ENCODE measurements at regions not wholly inside any gene's neighbourhood (a gene's known extent, or its start where the extent isn't known, plus 50 kb on each side); places are given as distances from the start of the nearest gene placed in this dataset.

DNA sequence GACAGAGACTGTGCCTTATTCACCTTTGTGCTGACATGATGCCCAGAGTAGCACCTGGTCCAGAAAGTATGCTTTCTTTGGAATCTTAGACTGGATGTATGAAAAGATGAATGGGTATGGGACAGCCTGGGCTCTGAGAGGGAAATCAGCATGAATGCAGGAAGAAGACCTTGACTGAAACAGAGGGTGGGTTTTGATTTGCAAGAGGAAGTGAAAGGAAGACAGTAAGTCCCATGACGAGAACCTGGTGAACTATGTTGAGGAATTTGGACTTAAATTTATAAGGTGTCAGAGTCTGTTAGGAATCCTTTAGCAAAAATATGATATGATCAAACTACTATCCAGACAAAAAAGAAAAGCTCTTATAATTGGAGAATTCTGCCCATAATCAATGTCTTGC lies 301.9 kb downstream of the SPRY2 start:
- Histone ChIP-seq H3K4me2 (ENCODE audit: control insufficient read depth, insufficient read depth) (no peak overlapping the region), H3K27me3 (replicated peaks in 1 of 2; ENCODE audit: control insufficient read depth in 2 of 2, insufficient read depth in 2 of 2, low read length in 1 of 2) (no peaks in the 10 kb centered on the region), H3K9ac (ENCODE audit: control insufficient read depth, insufficient read depth, low read length) (no peak overlapping the region), H3K4me3 (no peak overlapping the region), H4K20me1 (ENCODE audit: control insufficient read depth, insufficient read depth) (no peaks in the 10 kb centered on the region), H3K27ac (ENCODE audit: control insufficient read depth, insufficient read depth) (no peak overlapping the region), H3K79me2 (ENCODE audit: control insufficient read depth, insufficient read depth, low read length) (no peaks in the 10 kb centered on the region), H2AFZ (ENCODE audit: control insufficient read depth, low read depth, low read length) (no peak overlapping the region), H3K36me3 (ENCODE audit: control insufficient read depth in 2 of 2, insufficient read depth in 2 of 2, low read length in 1 of 2) (no peaks in the 10 kb centered on the region), H3K9me3 (replicated peaks; ENCODE audit: control insufficient read depth, insufficient read depth, low read length) (no peaks in the 10 kb centered on the region), H3K4me1 (ENCODE audit: control insufficient read depth, insufficient read depth, low read length) (peaks cover 8% of the 10 kb centered on the region; the same call in 1 of the 2 replicates)
- FAIRE-seq (no peak), DNase-seq (ENCODE audit: low read depth, low spot score) (no peak), ATAC-seq (peak; percentile 74)
- ChIA-PET CTCF (no interaction called here), POLR2A (interaction anchor here (1.3 to 1.6 kb wide), 2 partner anchors 9 to 198 kb away, joined by 3 to 5 read pairs; no protein-coding TSS in a partner anchor), SMC1A (ENCODE audit: uncharacterized antibody, unreplicated experiment) (interaction anchor here (1.0 to 7.5 kb wide), 7 partner anchors 10 to 297 kb away, joined by 3 to 70 read pairs (median 3); no protein-coding TSS in a partner anchor), RAD21 (ENCODE audit: unreplicated experiment) (interaction anchor here (5.9 kb wide), 1 partner anchor 10 kb away, joined by 49 read pairs; no protein-coding TSS in a partner anchor)
- 0% methylated on average over 1 of the region's 1 CpG for WGBS (ENCODE audit: insufficient coverage, insufficient replicate concordance, low lambda C conversion rate, missing lambda C conversion rate)
- BruUV-seq (replicated peaks): no TSS peak
- TF ChIP-seq CHD4 (IDR thresholded peaks at IDR 0.05) (no peak), IKZF2 (IDR thresholded peaks at IDR 0.05) (peak; percentile 36 to 67; a peak in 2 of 4 replicates), NR2C1 (IDR thresholded peaks at IDR 0.05) (no peak), EED (IDR thresholded peaks at IDR 0.05; ENCODE audit: low read depth) (peak; percentile 52; the same call in 1 of the 2 replicates), EP300 (IDR thresholded peaks at IDR 0.05; ENCODE audit: borderline replicate concordance in 1 of 2, control insufficient read depth in 1 of 2, low read depth in 2 of 2, low read length in 2 of 2) (peak in 1 of 2 experiments; percentile 45; a peak in 1 of 4 replicates), IKZF1 (conservative IDR thresholded peaks at IDR 0.05) (peak; percentile 59), IRF4 (IDR thresholded peaks at IDR 0.05; ENCODE audit: low read depth, low read length) (peak; percentile 68; the same call in 1 of the 2 replicates), POLR2AphosphoS2 (IDR thresholded peaks at IDR 0.05; ENCODE audit: low read depth, low read length) (no peak), CEBPB (IDR thresholded peaks at IDR 0.05; ENCODE audit: borderline replicate concordance in 1 of 2, low read depth in 2 of 2, low read length in 2 of 2) (no peak), SUPT20H (IDR thresholded peaks at IDR 0.05; ENCODE audit: borderline replicate concordance, control insufficient read depth, low read depth, low read length) (no peak), TCF7 (IDR thresholded peaks at IDR 0.05; ENCODE audit: borderline replicate concordance) (no peak), BMI1 (IDR thresholded peaks at IDR 0.05; ENCODE audit: borderline replicate concordance) (no peak), NBN (IDR thresholded peaks at IDR 0.05) (0 out of 2 replicates have a peak, but pooled peaks have one; percentile 25), JUNB (IDR thresholded peaks at IDR 0.05) (peak; percentile 59), BCL11A (IDR thresholded peaks at IDR 0.05; ENCODE audit: low read depth, low read length) (peak; percentile 34; the same call in 1 of the 2 replicates), DPF2 (IDR thresholded peaks at IDR 0.05) (0 out of 2 replicates have a peak, but pooled peaks have one; percentile 32), SPI1 (IDR thresholded peaks at IDR 0.05; ENCODE audit: borderline replicate concordance, insufficient read depth, low read depth, low read length) (peak; percentile 91), ETV6 (conservative IDR thresholded peaks at IDR 0.05 in 1 of 2, IDR thresholded peaks at IDR 0.05 in 1 of 2; ENCODE audit: borderline replicate concordance in 1 of 2, low read depth in 1 of 2) (peak in 1 of 2 experiments; percentile 61; a peak in 1 of 4 replicates), CREM (IDR thresholded peaks at IDR 0.05; ENCODE audit: low read depth) (0 out of 2 replicates have a peak, but pooled peaks have one; percentile 15)
- TF ChIP-seq, protein P1, sequence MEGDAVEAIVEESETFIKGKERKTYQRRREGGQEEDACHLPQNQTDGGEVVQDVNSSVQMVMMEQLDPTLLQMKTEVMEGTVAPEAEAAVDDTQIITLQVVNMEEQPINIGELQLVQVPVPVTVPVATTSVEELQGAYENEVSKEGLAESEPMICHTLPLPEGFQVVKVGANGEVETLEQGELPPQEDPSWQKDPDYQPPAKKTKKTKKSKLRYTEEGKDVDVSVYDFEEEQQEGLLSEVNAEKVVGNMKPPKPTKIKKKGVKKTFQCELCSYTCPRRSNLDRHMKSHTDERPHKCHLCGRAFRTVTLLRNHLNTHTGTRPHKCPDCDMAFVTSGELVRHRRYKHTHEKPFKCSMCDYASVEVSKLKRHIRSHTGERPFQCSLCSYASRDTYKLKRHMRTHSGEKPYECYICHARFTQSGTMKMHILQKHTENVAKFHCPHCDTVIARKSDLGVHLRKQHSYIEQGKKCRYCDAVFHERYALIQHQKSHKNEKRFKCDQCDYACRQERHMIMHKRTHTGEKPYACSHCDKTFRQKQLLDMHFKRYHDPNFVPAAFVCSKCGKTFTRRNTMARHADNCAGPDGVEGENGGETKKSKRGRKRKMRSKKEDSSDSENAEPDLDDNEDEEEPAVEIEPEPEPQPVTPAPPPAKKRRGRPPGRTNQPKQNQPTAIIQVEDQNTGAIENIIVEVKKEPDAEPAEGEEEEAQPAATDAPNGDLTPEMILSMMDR (IDR thresholded peaks at IDR 0.05 in 2 of 3, conservative IDR thresholded peaks at IDR 0.05 in 1 of 3; ENCODE audit: control insufficient read depth in 2 of 3, extremely low read depth in 1 of 3, insufficient read depth in 1 of 3, low read depth in 3 of 3, low read length in 3 of 3): no peak
- TF ChIP-seq, protein P2, sequence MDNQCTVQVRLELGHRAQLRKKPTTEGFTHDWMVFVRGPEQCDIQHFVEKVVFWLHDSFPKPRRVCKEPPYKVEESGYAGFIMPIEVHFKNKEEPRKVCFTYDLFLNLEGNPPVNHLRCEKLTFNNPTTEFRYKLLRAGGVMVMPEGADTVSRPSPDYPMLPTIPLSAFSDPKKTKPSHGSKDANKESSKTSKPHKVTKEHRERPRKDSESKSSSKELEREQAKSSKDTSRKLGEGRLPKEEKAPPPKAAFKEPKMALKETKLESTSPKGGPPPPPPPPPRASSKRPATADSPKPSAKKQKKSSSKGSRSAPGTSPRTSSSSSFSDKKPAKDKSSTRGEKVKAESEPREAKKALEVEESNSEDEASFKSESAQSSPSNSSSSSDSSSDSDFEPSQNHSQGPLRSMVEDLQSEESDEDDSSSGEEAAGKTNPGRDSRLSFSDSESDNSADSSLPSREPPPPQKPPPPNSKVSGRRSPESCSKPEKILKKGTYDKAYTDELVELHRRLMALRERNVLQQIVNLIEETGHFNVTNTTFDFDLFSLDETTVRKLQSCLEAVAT (IDR thresholded peaks at IDR 0.05): 0 out of 2 replicates have a peak, but pooled peaks have one; percentile 19
- intact Hi-C loops (cut with micrococcal nuclease; ENCODE audit: unreplicated experiment) (loop anchor here (5.0 to 10.0 kb wide), 2 partner anchors 208 to 406 kb away; no protein-coding TSS in a partner anchor), in situ Hi-C loops (cut with MboI) (no loop called here)

Data from GM12878 (cell line).